Tibial artery (tissue), 4 donors: ENCODE measurements at regions not wholly inside any gene's neighbourhood (a gene's known extent, or its start where the extent isn't known, plus 50 kb on each side); places are given as distances from the start of the nearest gene placed in this dataset.

Source experiments
- DNase-seq, 2 donors: peaks; one replicate each; pipeline ENCODE4 v3.0.0-alpha.2; 2019
- H3K27ac ChIP-seq, 2 donors: fragments of 200-600 bp; sonication (generic) in 1 of 2; 1 replicate in 1 of 2; 2 replicates in 1 of 2; pipeline ENCODE4 v1.5.1; 2018 to 2019; ENCODE audit warnings: mild to moderate bottlenecking in 1 of 2
- H3K27me3 ChIP-seq, 2 donors: fragments of 200-600 bp; sonication (generic) in 1 of 2; one replicate each; pipeline versions ENCODE4 v1.5.1 to v1.6.0; 2016 to 2019
- H3K36me3 ChIP-seq, 3 donors: fragments of 200-600 bp; sonication (generic) in 2 of 3; one replicate each; pipeline ENCODE4 v1.5.1; 2016 to 2019; ENCODE audit warnings: mild to moderate bottlenecking in 2 of 3
- H3K4me1 ChIP-seq, 4 donors: fragments of 200-600 bp; sonication (generic) in 2 of 4; 1 replicate in 3 of 4; 2 replicates in 1 of 4; pipeline ENCODE4 v1.5.1; 2016 to 2019
- H3K4me3 ChIP-seq, 2 donors: fragments of 200-600 bp; sonication (generic) in 1 of 2; 1 replicate in 1 of 2; 2 replicates in 1 of 2; pipeline ENCODE4 v1.5.1; 2018 to 2019; ENCODE audit warnings: mild to moderate bottlenecking in 2 of 2
- H3K9me3 ChIP-seq, 3 donors: fragments of 200-600 bp; sonication (generic) in 1 of 3; one replicate each; pipeline ENCODE4 v1.5.1; 2016 to 2019
- intact Hi-C: fragments of 100-400 bp; cut with DNase I; formaldehyde crosslinking; loops from one replicate; pipeline ENCODE4 v1.15.0; 2023; ENCODE audit warnings: low total_unique reads
- TF ChIP-seq, protein P1 (sequence below), 2 experiments: fragments of 200-600 bp in 1 of 2; fragments of 450-650 bp in 1 of 2; IDR thresholded peaks; one replicate each; pipeline ENCODE4 v1.5.1; 2017 to 2019; ENCODE audit warnings: antibody characterized with exemption in 2 of 2, mild to moderate bottlenecking in 1 of 2, moderate library complexity in 1 of 2

DNA sequence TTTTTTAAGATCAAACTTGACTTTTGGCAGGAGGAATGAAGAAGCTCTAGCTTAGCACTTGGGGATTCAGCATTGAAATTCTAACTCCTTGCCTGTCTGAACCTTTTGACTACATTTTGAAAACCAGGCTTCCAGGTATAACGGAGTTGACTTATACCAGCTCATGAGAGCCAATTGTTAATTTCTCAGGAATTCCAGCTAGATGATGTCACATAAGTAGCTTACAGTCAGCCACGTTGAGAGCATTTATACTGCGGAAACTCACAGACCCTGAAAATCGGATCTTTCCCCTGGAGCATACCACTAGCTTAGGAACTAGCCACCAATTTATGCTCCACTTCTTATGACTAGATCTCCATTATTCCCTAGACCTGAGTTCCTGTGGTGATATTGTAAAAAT is 321.4 kb upstream of the DPH6 start:
- TF ChIP-seq, protein P1, sequence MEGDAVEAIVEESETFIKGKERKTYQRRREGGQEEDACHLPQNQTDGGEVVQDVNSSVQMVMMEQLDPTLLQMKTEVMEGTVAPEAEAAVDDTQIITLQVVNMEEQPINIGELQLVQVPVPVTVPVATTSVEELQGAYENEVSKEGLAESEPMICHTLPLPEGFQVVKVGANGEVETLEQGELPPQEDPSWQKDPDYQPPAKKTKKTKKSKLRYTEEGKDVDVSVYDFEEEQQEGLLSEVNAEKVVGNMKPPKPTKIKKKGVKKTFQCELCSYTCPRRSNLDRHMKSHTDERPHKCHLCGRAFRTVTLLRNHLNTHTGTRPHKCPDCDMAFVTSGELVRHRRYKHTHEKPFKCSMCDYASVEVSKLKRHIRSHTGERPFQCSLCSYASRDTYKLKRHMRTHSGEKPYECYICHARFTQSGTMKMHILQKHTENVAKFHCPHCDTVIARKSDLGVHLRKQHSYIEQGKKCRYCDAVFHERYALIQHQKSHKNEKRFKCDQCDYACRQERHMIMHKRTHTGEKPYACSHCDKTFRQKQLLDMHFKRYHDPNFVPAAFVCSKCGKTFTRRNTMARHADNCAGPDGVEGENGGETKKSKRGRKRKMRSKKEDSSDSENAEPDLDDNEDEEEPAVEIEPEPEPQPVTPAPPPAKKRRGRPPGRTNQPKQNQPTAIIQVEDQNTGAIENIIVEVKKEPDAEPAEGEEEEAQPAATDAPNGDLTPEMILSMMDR (IDR thresholded peaks at IDR 0.05) = no peak
- Histone ChIP-seq H3K9me3 (no peaks in the 10 kb centered on the region), H3K4me1 (no peaks in the 10 kb centered on the region), H3K36me3 (no peaks in the 10 kb centered on the region), H3K27ac (no peak overlapping the region), H3K4me3 (no peak overlapping the region), H3K27me3 (no peaks in the 10 kb centered on the region)
- intact Hi-C loops = no loop called here
- no peak for DNase-seq

GRCh38 chr15:35871282-35871681 is 325.3 kb upstream of the DPH6 start:
- H3K9me3 ChIP-seq = no peaks in the 10 kb centered on the region
- intact Hi-C loops = no loop called here
- TF ChIP-seq, protein P1 (IDR thresholded peaks at IDR 0.05) = no peak
- peaks cover 0 to 8% (median 0%) of the 10 kb centered on the region in 4 donors for H3K4me1 ChIP-seq
- no peak overlapping the region for H3K27ac ChIP-seq
- DNase-seq = no peak
- H3K27me3 ChIP-seq = no peaks in the 10 kb centered on the region
- no peaks in the 10 kb centered on the region for H3K36me3 ChIP-seq
- H3K4me3 ChIP-seq = no peak overlapping the region

DNA sequence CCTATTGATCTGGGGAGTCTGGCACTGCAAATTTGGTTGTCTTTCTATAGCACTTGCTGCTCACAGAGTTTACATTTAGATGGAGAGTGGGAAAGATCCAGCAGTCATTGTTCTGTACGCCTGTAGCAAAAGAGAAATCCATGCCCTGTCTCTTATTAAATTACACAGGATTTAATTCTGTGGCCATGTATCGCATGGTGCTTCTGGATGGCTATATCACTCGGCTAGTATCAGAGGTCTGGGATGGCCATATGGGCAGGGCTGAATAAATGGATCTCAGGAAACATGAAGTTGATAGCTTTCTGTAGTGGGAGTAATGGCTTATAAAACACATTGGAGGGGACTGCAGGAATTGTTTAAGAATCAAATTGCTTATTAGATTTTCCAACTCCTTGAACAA is 325.8 kb upstream of the DPH6 start:
- Histone ChIP-seq H3K4me3 (no peak overlapping the region), H3K27me3 (no peaks in the 10 kb centered on the region), H3K36me3 (no peaks in the 10 kb centered on the region), H3K4me1 (peaks cover 0 to 8% (median 0%) of the 10 kb centered on the region in 4 donors), H3K9me3 (no peaks in the 10 kb centered on the region), H3K27ac (no peak overlapping the region)
- DNase-seq = no peak
- intact Hi-C loops = no loop called here
- TF ChIP-seq, protein P1 (IDR thresholded peaks at IDR 0.05) = no peak

- peaks cover 0 to 8% (median 0%) of the 10 kb centered on the region in 4 donors for H3K4me1 ChIP-seq
- H3K36me3 ChIP-seq = no peaks in the 10 kb centered on the region
- TF ChIP-seq, protein P1 (IDR thresholded peaks at IDR 0.05) = no peak
- no peaks in the 10 kb centered on the region for H3K27me3 ChIP-seq
- H3K27ac ChIP-seq = no peak overlapping the region
- DNase-seq = no peak
- intact Hi-C loops = no loop called here
- H3K4me3 ChIP-seq = no peak overlapping the region
- H3K9me3 ChIP-seq = no peaks in the 10 kb centered on the region
Measured at GRCh38 chr15:35872577-35872976, 326.6 kb upstream of the DPH6 start.

GRCh38 chr15:35874260-35874905 is 328.4 kb upstream of the DPH6 start:
- Histone ChIP-seq H3K27ac (no peak overlapping the region), H3K9me3 (no peaks in the 10 kb centered on the region), H3K27me3 (no peaks in the 10 kb centered on the region), H3K4me1 (peaks cover 0 to 8% (median 0%) of the 10 kb centered on the region in 4 donors), H3K4me3 (no peak overlapping the region), H3K36me3 (no peaks in the 10 kb centered on the region)
- TF ChIP-seq, protein P1 (IDR thresholded peaks at IDR 0.05) = no peak
- intact Hi-C loops = no loop called here
- peak in 1 of 2 donors; percentile 22 for DNase-seq

- no peak for DNase-seq
- no peaks in the 10 kb centered on the region for H3K9me3 ChIP-seq
- no peak overlapping the region for H3K27ac ChIP-seq
- intact Hi-C loops = no loop called here
- H3K4me1 ChIP-seq = peaks cover 0 to 8% (median 0%) of the 10 kb centered on the region in 4 donors
- TF ChIP-seq, protein P1 (IDR thresholded peaks at IDR 0.05) = no peak
- no peaks in the 10 kb centered on the region for H3K27me3 ChIP-seq
- H3K36me3 ChIP-seq = no peaks in the 10 kb centered on the region
- no peak overlapping the region for H3K4me3 ChIP-seq
Measured at GRCh38 chr15:35876762-35877161, 330.8 kb upstream of the DPH6 start.
